Thoracic aorta (tissue), 2 donors: ENCODE measurements at regions not wholly inside any gene's neighbourhood (a gene's known extent, or its start where the extent isn't known, plus 50 kb on each side); places are given as distances from the start of the nearest gene placed in this dataset.

ENCODE experiments used
- ATAC-seq: fragments of 150-250 bp; one replicate; pipeline ENCODE4 v1.8.0; 2017; ENCODE audit warnings: low read depth; ENCODE audit not compliant: insufficient number of reproducible peaks, low FRiP score
- DNase-seq: peaks from one replicate; pipeline ENCODE4 v3.0.0-alpha.2; 2020; ENCODE audit warnings: low spot score
- H3K27ac ChIP-seq, 2 donors: fragments of 200-600 bp; sonication (generic); 1 replicate in 1 of 2; 2 replicates in 1 of 2; pipeline ENCODE4 v1.5.1; 2016; ENCODE audit warnings: mild to moderate bottlenecking in 2 of 2, moderate library complexity in 2 of 2
- H3K27me3 ChIP-seq: fragments of 200-600 bp; sonication (generic); replicated peaks from 2 replicates; pipeline ENCODE4 v1.6.0; 2016; ENCODE audit warnings: mild to moderate bottlenecking; ENCODE audit not compliant: insufficient read depth
- H3K36me3 ChIP-seq: fragments of 200-600 bp; sonication (generic); one replicate; pipeline ENCODE4 v1.5.1; 2016
- H3K4me1 ChIP-seq, 2 donors: fragments of 200-600 bp; sonication (generic); 1 replicate in 1 of 2; 2 replicates in 1 of 2; pipeline versions ENCODE4 v1.5.1 to v1.6.0; 2016; ENCODE audit warnings: low read depth in 2 of 2, mild to moderate bottlenecking in 1 of 2; ENCODE audit not compliant: control insufficient read depth in 1 of 2
- H3K4me3 ChIP-seq: fragments of 200-600 bp; sonication (generic); 2 replicates; pipeline ENCODE4 v1.5.1; 2016; ENCODE audit warnings: mild to moderate bottlenecking
- H3K9me3 ChIP-seq: fragments of 200-600 bp; sonication (generic); 2 replicates; pipeline ENCODE4 v1.5.1; 2016
- CTCF ChIP-seq: fragments of 200-600 bp; sonication (generic); IDR thresholded peaks from one replicate; pipeline ENCODE4 v1.5.1; 2019; ENCODE audit warnings: antibody characterized with exemption

- Histone ChIP-seq H3K27ac (no peak overlapping the region), H3K4me3 (no peak overlapping the region), H3K27me3 (no peaks in the 10 kb centered on the region), H3K9me3 (no peaks in the 10 kb centered on the region), H3K36me3 (no peaks in the 10 kb centered on the region), H3K4me1 (no peaks in the 10 kb centered on the region)
- no peak for DNase-seq
- ATAC-seq: no peak
- no peak for TF ChIP-seq CTCF
These were observed 189.3 kb upstream of the SPRY2 start for GRCh38 chr13:80530191-80530590.

DNA sequence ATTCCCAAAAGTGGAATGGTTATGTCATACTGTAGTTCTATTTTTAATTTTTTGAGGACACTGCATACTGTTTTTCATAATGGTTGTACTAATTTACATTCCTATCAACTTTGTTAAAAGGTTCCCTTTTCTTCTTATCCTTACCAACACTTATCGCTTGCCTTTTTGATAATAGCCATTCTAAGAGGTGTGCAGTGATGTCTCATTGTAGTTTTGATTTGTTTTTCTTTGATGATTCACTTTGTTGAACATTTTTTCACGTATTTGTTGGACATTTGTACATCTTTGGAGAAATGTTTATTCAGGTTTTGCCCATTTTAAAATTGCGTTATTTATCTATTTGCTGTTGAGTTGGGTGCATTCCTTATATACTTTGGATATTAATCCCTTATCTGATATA lies 188.8 kb upstream of the SPRY2 start:
- TF ChIP-seq CTCF: no peak
- ATAC-seq: no peak
- H3K4me3 ChIP-seq: no peak overlapping the region
- H3K36me3 ChIP-seq: no peaks in the 10 kb centered on the region
- no peaks in the 10 kb centered on the region for H3K27me3 ChIP-seq
- no peaks in the 10 kb centered on the region for H3K4me1 ChIP-seq
- no peaks in the 10 kb centered on the region for H3K9me3 ChIP-seq
- DNase-seq: no peak
- no peak overlapping the region for H3K27ac ChIP-seq

- no peak for ATAC-seq
- no peaks in the 10 kb centered on the region for H3K36me3 ChIP-seq
- TF ChIP-seq CTCF: no peak
- H3K9me3 ChIP-seq: no peaks in the 10 kb centered on the region
- no peaks in the 10 kb centered on the region for H3K4me1 ChIP-seq
- no peak overlapping the region for H3K27ac ChIP-seq
- DNase-seq: no peak
- no peaks in the 10 kb centered on the region for H3K27me3 ChIP-seq
- H3K4me3 ChIP-seq: no peak overlapping the region
These were observed 187.8 kb upstream of the SPRY2 start for GRCh38 chr13:80528733-80529132.

DNA sequence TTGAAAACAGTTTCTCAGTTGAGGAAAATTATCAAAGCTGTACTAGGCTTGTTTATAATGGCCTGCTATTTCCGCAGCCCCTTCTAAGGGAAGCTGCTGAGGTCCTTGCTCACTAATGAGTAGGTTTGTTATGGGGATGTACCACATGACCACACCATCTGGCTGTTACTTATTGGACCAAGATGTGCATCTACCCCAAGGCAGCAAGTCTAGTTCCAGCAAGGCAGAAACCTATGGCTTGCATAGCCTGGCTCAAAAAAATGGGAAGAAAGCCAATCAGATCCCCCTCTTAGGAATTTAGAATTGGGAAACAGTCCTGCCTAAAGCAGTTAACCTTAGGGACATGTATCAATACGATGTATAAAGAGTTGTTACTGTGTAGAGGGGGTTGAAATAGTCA lies 186.5 kb upstream of the SPRY2 start:
- no peaks in the 10 kb centered on the region for H3K9me3 ChIP-seq
- no peaks in the 10 kb centered on the region for H3K36me3 ChIP-seq
- DNase-seq (no peak), ATAC-seq (no peak)
- no peaks in the 10 kb centered on the region for H3K27me3 ChIP-seq
- H3K27ac ChIP-seq: no peak overlapping the region
- no peak overlapping the region for H3K4me3 ChIP-seq
- no peaks in the 10 kb centered on the region for H3K4me1 ChIP-seq
- TF ChIP-seq CTCF: no peak

- ATAC-seq: no peak
- TF ChIP-seq CTCF: no peak
- H3K4me3 ChIP-seq: no peak overlapping the region
These were observed 183.7 kb upstream of the SPRY2 start for GRCh38 chr13:80524447-80525215.

More at GRCh38 chr13:80524447-80525215, 183.7 kb upstream of the SPRY2 start:
- Histone ChIP-seq H3K27ac (no peak overlapping the region), H3K9me3 (no peaks in the 10 kb centered on the region), H3K27me3 (no peaks in the 10 kb centered on the region), H3K36me3 (no peaks in the 10 kb centered on the region), H3K4me1 (no peaks in the 10 kb centered on the region)
- DNase-seq: no peak
